GM12878 (cell line): ENCODE measurements at regions not wholly inside any gene's neighbourhood (a gene's known extent, or its start where the extent isn't known, plus 50 kb on each side); places are given as distances from the start of the nearest gene placed in this dataset.

ENCODE experiments used
- ATAC-seq: fragments of 200-7000 bp; cut with Tn5 transposase; 3 replicates; pipeline ENCODE4 v1.9.1; 2020; ENCODE audit warnings: mild to moderate bottlenecking, moderate library complexity
- BruUV-seq: library from RNA; stranded (reverse); fragments of 400-500 nt; replicated peaks from 2 replicates; lab custom pipeline; 2021; lab: Mats Ljungman, UMichigan
- CTCF ChIA-PET: fragments of 300-600 bp; sonication (Branson Sonifier 250); formaldehyde crosslinking; extraction: SDS; loops from one replicate; lab custom pipeline; 2021; ENCODE audit warnings: inconsistent platforms; lab: Yijun Ruan, JAX
- POLR2A ChIA-PET: fragments of 350-600 bp; formaldehyde crosslinking; extraction: SDS; loops from one replicate; lab custom pipeline; 2021; ENCODE audit warnings: inconsistent platforms; lab: Charles Lee
- RAD21 ChIA-PET: fragments of 300-600 bp; sonication (Branson Sonifier 250); formaldehyde crosslinking; loops from one replicate; lab custom pipeline; 2023; ENCODE audit warnings: antibody characterized with exemption; ENCODE audit not compliant: unreplicated experiment; lab: Charles Lee
- SMC1A ChIA-PET: fragments of 300-600 bp; sonication (Branson Sonifier 250); formaldehyde crosslinking; loops from one replicate; lab custom pipeline; 2023; ENCODE audit not compliant: unreplicated experiment, uncharacterized antibody; lab: Charles Lee
- DNase-seq: peaks from one replicate; pipeline ENCODE4 v3.0.0-alpha.2; 2011; ENCODE audit warnings: low read depth, low spot score
- FAIRE-seq: peaks from 3 replicates; lab custom pipeline; 2011; peaks lifted over from hg19 to GRCh38; lab: Jason Lieb, UNC
- H2AFZ ChIP-seq: 2 replicates; pipeline ENCODE4 v1.6.0; 2011; ENCODE audit warnings: low read depth, low read length, control low read depth; ENCODE audit not compliant: control insufficient read depth
- H3K27ac ChIP-seq: 2 replicates; pipeline ENCODE4 v1.5.1; 2011; ENCODE audit warnings: control low read depth; ENCODE audit not compliant: control insufficient read depth, insufficient read depth
- H3K27me3 ChIP-seq, 2 experiments: replicated peaks in 1 of 2; 2 replicates each; pipeline versions ENCODE4 v1.6.0 to v1.6.1; 2011; ENCODE audit warnings: low read length in 1 of 2; ENCODE audit not compliant: control insufficient read depth in 2 of 2, insufficient read depth in 2 of 2
- H3K36me3 ChIP-seq, 2 experiments: 2 replicates each; pipeline ENCODE4 v1.5.1; 2011; ENCODE audit warnings: low read length in 1 of 2; ENCODE audit not compliant: control insufficient read depth in 2 of 2, insufficient read depth in 2 of 2
- H3K4me1 ChIP-seq: 2 replicates; pipeline ENCODE4 v1.6.1; 2011; ENCODE audit warnings: mild to moderate bottlenecking, low read length, moderate library complexity, mixed read lengths; ENCODE audit not compliant: control insufficient read depth, insufficient read depth
- H3K4me2 ChIP-seq: 2 replicates; pipeline ENCODE4 v1.6.0; 2011; ENCODE audit warnings: control low read depth; ENCODE audit not compliant: control insufficient read depth, insufficient read depth
- H3K4me3 ChIP-seq: fragments of 200-600 bp; sonication (generic); 2 replicates; pipeline ENCODE4 v1.5.1; 2016
- H3K79me2 ChIP-seq: 2 replicates; pipeline ENCODE4 v1.6.0; 2011; ENCODE audit warnings: low read length; ENCODE audit not compliant: control insufficient read depth, insufficient read depth
- H3K9ac ChIP-seq: 2 replicates; pipeline ENCODE4 v1.8.0; 2011; ENCODE audit warnings: low read length, control low read depth, mixed read lengths; ENCODE audit not compliant: control insufficient read depth, insufficient read depth
- H3K9me3 ChIP-seq: replicated peaks from 3 replicates; pipeline ENCODE4 v1.5.1; 2011; ENCODE audit warnings: mild to moderate bottlenecking, low read length; ENCODE audit not compliant: control insufficient read depth, insufficient read depth
- H4K20me1 ChIP-seq: 2 replicates; pipeline ENCODE4 v1.6.0; 2011; ENCODE audit not compliant: control insufficient read depth, insufficient read depth
- ASH2L ChIP-seq: fragments of 300-600, 200-600 bp; sonication (generic); IDR thresholded peaks from 2 replicates; pipeline ENCODE4 v1.6.1; 2017; ENCODE audit warnings: low read depth, mild to moderate bottlenecking, borderline replicate concordance
- CHD1 ChIP-seq: IDR thresholded peaks from 2 replicates; pipeline ENCODE4 v1.6.1; 2012; ENCODE audit warnings: low read depth, low read length, improper control_type of control experiment
- JUND ChIP-seq: IDR thresholded peaks from 2 replicates; pipeline ENCODE4 v1.6.1; 2012; ENCODE audit warnings: low read depth, mild to moderate bottlenecking, low read length, improper control_type of control experiment, moderate library complexity
- NFXL1 ChIP-seq: fragments of 450-650 bp; IDR thresholded peaks from 2 replicates; pipeline ENCODE4 v1.6.1; 2017; ENCODE audit warnings: antibody characterized with exemption, mild to moderate bottlenecking, borderline replicate concordance
- NR2F1 ChIP-seq: fragments of 450-650 bp; conservative IDR thresholded peaks from 2 replicates; pipeline ENCODE4 v1.6.1; 2017; ENCODE audit warnings: mild to moderate bottlenecking
- POLR2AphosphoS2 ChIP-seq: IDR thresholded peaks from 2 replicates; pipeline ENCODE4 v1.6.1; 2011; ENCODE audit warnings: low read depth, mild to moderate bottlenecking, low read length, improper control_type of control experiment, moderate library complexity
- RB1 ChIP-seq: fragments of 450-650 bp; formaldehyde crosslinking; IDR thresholded peaks from 2 replicates; pipeline ENCODE4 v1.6.1; 2017; ENCODE audit warnings: mild to moderate bottlenecking, borderline replicate concordance
- ZZZ3 ChIP-seq: IDR thresholded peaks from 2 replicates; pipeline ENCODE4 v1.6.1; 2011; ENCODE audit warnings: low read depth; ENCODE audit not compliant: control insufficient read depth, insufficient read length
- WGBS: methylation state at CpG from one replicate; pipeline ENCODE4 v1.1.6; 2016; ENCODE audit warnings: low lambda C conversion rate; ENCODE audit not compliant: insufficient replicate concordance, insufficient coverage; ENCODE audit errors: missing lambda C conversion rate; 5-methylcytosine and 5-hydroxymethylcytosine counted together
- in situ Hi-C: fragments of 300-500 bp; cut with MboI; formaldehyde crosslinking; loops from 9 replicates; pipeline ENCODE4 v1.14.3; 2018; ENCODE audit warnings: mixed read lengths
- intact Hi-C: fragments of 100-400 bp; cut with micrococcal nuclease; formaldehyde crosslinking; loops from one replicate; pipeline ENCODE4 v1.14.2; 2022; ENCODE audit not compliant: unreplicated experiment
- TF ChIP-seq, protein P1 (sequence below), 3 experiments: IDR thresholded peaks in 2 of 3; conservative IDR thresholded peaks in 1 of 3; 2 replicates each; pipeline ENCODE4 v1.5.1; 2011; ENCODE audit warnings: low read depth in 3 of 3, low read length in 3 of 3, mild to moderate bottlenecking in 3 of 3, control low read depth in 2 of 3, moderate library complexity in 2 of 3, inconsistent platforms in 1 of 3, mixed read lengths in 1 of 3; ENCODE audit not compliant: control insufficient read depth in 2 of 3, insufficient read depth in 1 of 3; ENCODE audit errors: extremely low read depth in 1 of 3
- TF ChIP-seq, protein P2 (sequence below): fragments of 450-650 bp; IDR thresholded peaks from 2 replicates; pipeline ENCODE4 v1.6.1; 2016; ENCODE audit warnings: mild to moderate bottlenecking

DNA sequence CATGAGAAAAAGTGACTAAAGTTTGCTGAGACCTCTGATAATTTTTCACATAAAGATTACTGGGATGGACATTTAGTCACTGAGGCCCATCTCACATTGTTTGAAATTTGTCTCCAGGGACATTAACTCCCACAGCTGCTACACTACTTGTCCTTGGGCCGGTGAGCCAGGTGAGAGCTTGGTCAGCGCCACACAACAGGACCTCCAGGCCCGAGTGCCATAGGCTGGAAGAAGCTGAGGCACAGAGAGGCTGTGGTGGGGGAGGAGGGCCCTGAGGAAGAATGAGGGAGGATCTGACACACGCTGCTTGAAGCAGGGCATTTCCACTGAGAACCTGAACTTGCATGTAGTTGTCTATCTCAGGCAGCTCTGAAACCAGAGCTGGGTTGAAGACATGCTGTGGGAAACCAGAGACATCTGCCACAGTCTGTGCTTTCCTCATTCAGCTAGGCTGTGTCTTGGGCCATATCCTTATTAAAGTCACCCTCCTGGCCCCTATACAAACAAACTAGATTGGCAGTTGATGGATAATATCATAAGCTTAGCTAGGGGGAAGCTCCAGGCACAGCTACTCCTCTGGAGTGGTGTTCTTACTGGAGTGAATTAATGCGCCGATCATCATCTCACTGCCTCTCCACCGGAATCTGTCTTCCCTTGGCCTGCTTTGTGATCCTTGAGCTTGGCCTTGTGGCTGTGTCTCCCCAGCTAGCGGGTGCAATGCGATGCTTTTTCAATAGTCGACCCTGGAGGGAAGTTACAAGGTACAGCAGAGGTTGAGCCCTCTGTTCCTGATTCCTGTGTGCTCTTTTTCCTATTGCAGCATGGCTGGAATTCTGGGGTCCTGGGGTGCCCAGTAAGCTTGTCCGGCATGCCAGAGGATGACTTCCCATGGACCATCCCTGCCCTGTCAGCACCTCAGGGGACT is 225.3 kb upstream of the B3GAT1 start:
- ChIA-PET POLR2A (no interaction called here), RAD21 (no interaction called here), SMC1A (interaction anchor here (1.2 kb wide), 1 partner anchor 12 kb away, joined by 3 read pairs; no protein-coding TSS in a partner anchor), CTCF (no interaction called here)
- TF ChIP-seq NFXL1, result no peak
- TF ChIP-seq, protein P1, sequence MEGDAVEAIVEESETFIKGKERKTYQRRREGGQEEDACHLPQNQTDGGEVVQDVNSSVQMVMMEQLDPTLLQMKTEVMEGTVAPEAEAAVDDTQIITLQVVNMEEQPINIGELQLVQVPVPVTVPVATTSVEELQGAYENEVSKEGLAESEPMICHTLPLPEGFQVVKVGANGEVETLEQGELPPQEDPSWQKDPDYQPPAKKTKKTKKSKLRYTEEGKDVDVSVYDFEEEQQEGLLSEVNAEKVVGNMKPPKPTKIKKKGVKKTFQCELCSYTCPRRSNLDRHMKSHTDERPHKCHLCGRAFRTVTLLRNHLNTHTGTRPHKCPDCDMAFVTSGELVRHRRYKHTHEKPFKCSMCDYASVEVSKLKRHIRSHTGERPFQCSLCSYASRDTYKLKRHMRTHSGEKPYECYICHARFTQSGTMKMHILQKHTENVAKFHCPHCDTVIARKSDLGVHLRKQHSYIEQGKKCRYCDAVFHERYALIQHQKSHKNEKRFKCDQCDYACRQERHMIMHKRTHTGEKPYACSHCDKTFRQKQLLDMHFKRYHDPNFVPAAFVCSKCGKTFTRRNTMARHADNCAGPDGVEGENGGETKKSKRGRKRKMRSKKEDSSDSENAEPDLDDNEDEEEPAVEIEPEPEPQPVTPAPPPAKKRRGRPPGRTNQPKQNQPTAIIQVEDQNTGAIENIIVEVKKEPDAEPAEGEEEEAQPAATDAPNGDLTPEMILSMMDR (IDR thresholded peaks at IDR 0.05 in 2 of 3, conservative IDR thresholded peaks at IDR 0.05 in 1 of 3; ENCODE audit: control insufficient read depth in 2 of 3, extremely low read depth in 1 of 3, insufficient read depth in 1 of 3, low read depth in 3 of 3, low read length in 3 of 3), result no peak
- TF ChIP-seq RB1, result no peak
- TF ChIP-seq POLR2AphosphoS2, result no peak
- TF ChIP-seq, protein P2, sequence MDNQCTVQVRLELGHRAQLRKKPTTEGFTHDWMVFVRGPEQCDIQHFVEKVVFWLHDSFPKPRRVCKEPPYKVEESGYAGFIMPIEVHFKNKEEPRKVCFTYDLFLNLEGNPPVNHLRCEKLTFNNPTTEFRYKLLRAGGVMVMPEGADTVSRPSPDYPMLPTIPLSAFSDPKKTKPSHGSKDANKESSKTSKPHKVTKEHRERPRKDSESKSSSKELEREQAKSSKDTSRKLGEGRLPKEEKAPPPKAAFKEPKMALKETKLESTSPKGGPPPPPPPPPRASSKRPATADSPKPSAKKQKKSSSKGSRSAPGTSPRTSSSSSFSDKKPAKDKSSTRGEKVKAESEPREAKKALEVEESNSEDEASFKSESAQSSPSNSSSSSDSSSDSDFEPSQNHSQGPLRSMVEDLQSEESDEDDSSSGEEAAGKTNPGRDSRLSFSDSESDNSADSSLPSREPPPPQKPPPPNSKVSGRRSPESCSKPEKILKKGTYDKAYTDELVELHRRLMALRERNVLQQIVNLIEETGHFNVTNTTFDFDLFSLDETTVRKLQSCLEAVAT, result no peak
- no peak for TF ChIP-seq NR2F1
- no peak for TF ChIP-seq ZZZ3
- no peak for TF ChIP-seq JUND
- no peak for TF ChIP-seq CHD1
- no peak for TF ChIP-seq ASH2L
- 42% methylated on average over 11 of the region's 11 CpGs for WGBS
- peaks cover 0 to 2% of the 10 kb centered on the region in 2 experiments; a peak in 1 of 4 replicates for H3K27me3 ChIP-seq
- FAIRE-seq (no peak), DNase-seq (no peak), ATAC-seq (no peak)
- no peak overlapping the region for H2AFZ ChIP-seq
- no peak overlapping the region for H3K27ac ChIP-seq
- no peaks in the 10 kb centered on the region for H3K36me3 ChIP-seq
- intact Hi-C loops, result no loop called here
- H3K4me1 ChIP-seq, result no peaks in the 10 kb centered on the region; the same call in 1 of the 2 replicates
- H3K4me3 ChIP-seq, result no peak overlapping the region
- H3K9me3 ChIP-seq, result no peaks in the 10 kb centered on the region
- no peak overlapping the region for H3K4me2 ChIP-seq
- in situ Hi-C loops, result no loop called here
- no peak overlapping the region for H3K9ac ChIP-seq
- no peaks in the 10 kb centered on the region for H3K79me2 ChIP-seq
- no TSS peak for BruUV-seq
- no peaks in the 10 kb centered on the region for H4K20me1 ChIP-seq
